DMS114 treated with DMSO at 0.1 percent for 48 hours (cell line): ENCODE measurements at regions not wholly inside any gene's neighbourhood (a gene's known extent, or its start where the extent isn't known, plus 50 kb on each side); places are given as distances from the start of the nearest gene placed in this dataset.
"Not testable (repeated sequence)": the region's sequence is repeated elsewhere in the genome, so short reads cannot be mapped to it uniquely, and the experiment has no call there.

Experiments
- DNase-seq: peaks from one replicate; lab custom pipeline; 2025; ENCODE audit not compliant: unreplicated experiment; lab: John Stamatoyannopoulos, UW

DNA sequence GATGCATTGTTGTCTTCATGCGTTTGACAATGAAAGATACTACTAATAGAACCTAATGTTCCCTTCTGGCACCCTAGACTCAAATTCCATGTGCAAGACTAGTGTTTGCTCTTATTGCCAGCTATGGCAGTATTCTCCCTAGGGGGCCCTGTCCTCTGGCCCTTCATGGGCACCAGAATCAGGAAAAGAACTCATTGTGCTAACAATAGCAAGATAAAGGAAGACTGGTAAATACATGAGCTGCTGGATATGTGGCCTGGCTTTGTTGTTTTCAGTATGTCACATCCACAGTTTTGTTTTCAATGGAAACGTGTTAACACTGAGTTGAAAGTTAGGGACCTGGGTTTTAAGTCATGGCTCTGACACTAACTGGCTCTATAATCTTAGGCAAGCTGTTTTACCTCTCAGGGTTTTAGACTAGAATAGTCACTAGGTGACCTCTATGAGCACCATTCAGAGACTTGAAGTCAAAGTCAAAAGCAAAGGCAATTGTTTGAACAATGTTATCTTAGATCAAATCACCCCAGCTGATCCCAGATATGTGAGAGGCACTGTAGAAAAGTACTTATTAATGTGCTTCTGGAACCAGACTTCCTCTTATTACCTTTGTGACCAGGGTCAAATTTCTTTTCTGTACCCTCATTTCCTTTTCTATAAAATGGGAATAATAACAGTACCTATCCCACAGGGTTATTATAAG, 253.7 kb upstream of the DIAPH2 start:
- DNase-seq = no peak

DNA sequence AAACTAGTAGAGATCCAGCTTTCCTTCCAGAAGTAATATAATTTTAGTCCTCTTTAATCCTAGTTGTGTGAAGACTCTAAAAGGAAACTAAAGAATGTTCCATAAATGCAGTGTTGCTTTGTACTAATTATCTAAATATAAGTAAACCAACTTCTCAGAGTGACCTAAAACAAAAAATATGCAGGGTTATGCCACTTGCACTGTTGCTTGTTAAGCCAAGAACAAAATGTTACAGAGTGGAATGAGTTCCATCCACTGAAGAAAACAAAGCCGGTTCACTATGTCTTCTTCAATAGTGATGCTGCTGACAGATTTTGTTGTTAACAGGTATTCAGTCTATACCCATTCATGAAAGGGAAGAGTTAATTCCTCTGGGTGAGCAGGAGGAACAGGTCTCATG, 252.0 kb upstream of the DIAPH2 start:
- DNase-seq = no peak

DNA sequence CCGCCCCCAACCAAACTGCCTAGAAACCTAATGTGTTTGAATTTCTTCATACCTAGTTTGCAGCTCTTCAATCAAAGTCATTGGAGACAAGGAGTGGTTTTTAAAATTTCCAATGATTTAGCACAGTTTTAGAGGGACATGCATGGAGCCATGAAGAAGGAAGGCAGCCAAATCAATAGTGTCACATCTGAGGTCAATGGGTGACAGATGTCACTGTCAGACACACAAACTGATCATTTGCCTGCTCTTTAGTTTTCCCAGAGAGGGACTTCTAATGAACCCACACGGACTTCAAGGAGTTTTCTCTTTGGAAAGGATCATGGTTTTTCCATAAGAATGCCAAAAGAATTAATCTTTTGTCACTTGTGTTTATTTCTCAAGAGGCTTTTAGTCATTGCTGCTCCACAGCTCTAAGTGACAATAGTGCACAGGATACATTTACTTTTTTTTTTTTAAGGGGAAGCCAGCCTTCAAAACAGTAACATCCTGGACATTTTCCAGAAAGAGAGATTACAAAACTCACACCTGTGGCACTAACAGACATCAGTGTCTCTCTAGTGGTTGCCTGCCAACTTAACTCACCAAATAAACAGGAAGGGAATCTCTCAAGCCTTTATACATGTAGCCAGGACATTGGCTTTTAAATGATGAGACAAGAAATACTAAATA, 251.1 kb upstream of the DIAPH2 start:
- no peak for DNase-seq

DNA sequence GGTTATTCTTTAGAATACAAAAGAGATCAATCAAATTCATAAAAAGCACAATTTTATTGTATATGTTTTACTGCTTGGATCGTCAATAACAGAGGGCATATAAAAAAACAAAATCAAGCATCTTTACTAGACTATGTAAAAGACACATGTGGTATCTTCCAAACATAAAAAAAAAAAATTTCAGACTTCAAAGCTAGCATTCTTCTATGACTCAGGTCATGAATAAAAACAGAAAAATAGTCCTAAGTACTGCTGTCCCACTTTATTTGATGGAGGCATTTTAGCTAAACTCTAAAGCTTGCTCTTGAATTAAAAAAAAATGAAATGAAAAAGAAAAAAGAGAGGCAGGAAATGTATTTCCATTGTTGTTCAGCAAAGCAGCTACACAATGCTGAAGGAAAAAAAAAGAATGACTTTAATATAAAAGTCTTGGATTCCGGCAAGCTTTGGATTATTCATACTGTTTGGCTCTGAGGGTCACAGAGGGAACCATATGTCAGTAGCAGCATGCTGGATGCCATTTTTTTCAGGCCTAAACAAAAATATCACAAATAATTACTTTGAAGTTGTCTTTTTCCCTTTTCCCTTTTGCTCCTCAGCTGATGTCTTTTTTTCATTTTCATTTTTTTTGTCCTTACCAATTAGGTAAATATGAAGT, 249.1 kb upstream of the DIAPH2 start:
- DNase-seq = no peak

DNA sequence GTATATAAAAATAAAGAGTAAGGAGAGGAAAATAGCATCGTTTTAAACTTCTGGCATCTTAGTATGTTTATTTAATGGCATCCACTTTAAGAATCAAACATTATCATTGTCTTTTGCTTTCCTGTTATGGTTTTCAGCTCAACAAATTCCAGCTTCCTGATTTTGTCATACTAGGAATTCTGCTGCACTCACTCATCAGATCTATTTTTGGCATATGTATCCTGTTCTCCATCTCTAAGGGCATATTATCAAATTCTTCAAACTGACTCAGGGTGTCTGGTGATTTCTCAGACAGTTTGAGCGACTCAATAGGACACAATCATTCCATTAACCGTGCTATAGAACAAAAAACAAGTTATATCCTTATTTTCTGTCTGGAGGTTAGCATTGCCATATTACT, 248.5 kb upstream of the DIAPH2 start:
- no peak for DNase-seq

DNA sequence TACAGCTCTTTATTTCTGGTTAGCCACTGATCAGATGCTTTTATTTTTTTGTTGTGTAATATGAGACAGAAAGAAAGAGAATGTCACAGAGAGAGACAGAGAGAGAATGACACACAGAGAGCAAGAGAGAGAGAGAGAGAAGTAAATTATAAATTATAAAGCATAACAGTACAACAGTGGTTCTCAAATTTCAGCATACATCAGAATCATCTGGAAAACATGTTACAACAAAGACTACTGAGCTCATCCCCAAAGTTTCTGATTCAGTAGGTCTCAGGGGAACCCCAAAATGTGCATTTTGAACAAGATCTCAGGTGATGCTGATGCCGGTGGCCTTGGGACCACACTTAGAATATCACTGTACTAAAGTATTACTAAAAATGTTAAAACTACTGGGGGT, 245.8 kb upstream of the DIAPH2 start:
- no peak for DNase-seq

DNA sequence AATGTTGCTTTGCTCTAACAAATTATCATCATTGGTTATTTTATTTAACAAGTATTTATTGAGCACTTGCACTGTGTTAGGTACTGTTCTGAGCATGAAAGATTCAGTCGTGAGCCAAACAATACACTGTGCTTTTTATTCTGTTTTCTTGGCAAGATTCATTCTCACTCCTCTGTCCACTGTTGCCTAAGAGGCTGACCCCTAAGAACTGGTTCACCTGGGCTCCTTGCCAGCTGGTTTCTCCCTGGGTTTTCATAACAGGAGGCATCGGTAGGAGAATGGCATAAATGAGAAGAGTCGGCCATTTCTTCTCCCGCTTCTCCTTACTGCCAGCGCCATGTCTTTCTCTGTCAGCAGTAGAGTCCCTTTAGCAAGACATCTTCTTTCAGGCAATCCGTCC, 243.7 kb upstream of the DIAPH2 start:
- no peak for DNase-seq

DNA sequence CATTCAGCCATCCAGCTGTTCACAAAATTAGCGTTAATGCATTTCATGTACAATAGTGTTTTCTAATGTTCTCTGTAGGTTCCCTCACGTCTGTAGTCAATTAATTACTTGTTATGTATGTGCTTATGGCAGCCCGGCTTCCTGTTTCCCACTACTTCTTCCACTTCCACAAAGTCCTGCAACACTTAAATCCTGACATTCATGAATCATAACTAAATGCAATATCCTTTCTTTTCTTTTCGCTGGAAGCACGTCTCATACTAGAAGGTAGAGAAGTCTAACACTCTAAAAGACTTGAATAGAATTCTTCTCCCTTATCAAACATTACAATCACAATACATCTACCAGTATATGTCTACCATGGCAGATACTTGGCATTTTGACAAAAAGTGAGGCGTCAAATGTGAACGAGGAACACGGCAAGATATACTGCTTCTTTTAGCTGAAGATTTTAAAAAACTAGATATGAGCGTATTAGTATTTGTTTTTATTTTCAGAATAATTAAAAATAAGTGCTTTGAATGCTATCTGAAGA, 239.0 kb upstream of the DIAPH2 start:
- DNase-seq = no peak

DNA sequence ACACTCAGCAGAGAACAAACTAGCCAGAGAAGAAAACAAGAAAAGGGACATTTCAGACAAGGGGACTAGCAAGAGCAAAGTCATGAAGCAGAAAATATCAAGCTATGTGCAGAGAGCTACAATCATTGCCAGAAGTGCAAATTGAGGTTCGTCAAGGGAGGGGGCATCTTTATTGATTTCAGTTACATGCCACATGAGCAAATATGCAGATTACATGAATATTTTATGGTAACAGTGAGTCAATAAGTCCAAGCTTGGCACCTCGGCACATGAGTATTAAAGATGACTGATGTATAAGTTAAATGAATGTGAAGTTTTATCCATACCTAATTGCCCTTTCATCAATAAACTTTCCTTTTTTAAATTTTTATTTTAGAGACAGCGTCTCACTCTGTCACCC, 238.1 kb upstream of the DIAPH2 start:
- no peak for DNase-seq

DNA sequence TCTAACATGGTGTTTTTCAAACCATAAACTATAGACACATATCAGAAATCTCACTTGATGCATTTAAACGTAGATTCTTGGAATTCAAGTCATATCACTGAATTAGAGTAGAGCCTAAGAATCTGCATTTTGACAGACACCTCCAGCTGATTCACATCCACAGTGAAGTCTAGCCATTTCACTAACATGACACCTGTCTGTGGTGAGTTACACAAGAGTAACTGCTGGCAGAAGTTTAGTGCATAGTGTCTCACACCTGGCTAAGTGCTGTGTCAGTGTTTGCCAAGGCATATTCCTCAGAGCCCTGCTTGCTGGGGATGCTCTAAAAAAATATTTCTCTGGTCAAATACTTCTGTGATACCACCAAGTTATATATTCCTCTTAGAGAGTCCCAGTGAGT, 237.5 kb upstream of the DIAPH2 start:
- no peak for DNase-seq

DNA sequence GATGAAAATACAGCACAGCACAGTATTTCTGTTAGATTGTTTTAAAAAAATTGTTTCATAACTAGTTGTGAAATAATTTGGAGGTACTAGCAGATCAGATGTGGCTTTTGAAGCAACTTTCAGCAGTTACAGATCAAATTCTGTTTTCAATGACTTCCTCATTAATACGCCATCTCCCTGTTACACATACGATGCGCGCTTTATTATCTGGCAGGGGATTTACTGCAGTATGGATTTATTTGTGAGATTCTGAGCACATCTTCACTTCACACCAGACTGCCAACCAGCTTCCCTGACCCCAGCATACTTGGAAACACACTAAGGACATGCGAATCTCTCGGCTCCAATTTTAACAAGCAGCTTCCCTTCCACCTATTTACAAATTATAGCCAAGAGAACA, 235.5 kb upstream of the DIAPH2 start:
- no peak for DNase-seq

DNA sequence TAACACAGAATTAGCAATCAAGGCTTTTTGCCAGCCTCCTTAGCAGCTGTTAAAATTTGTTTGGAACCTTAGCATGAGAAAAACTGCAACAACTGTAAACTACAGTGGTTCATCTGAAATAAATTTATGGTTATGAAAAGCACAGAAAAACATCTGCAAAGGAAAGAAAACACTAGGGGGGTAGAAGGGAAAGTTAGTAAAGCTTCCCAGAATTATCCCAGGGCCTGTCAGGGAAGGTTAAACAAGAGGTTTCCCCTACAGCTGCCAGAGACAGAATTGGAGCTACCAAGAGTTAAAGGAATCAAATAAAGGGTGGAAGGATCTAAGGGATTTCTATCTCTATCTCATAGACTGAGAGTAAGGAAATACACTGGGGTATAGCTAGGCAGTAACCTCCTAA, 234.7 kb upstream of the DIAPH2 start:
- DNase-seq = no peak

DNA sequence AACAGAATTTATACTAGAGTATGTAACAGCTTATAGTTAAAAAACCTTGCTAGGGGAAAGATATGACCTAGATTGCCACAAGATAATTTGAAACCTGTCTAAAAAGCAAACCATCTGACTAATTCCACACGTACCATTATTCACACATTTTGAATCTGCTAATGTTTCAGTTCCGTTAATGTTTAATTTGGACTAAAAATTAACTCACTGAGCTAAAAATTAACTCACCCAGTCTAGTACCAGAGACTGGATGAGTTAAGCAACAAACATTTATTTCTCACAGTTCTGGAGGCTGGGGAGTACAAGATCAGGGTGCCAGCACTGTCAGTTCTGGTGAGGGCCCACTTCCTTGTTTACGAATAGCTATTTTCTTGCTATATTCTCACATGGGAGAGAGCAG, 231.5 kb upstream of the DIAPH2 start:
- no peak for DNase-seq

DNA sequence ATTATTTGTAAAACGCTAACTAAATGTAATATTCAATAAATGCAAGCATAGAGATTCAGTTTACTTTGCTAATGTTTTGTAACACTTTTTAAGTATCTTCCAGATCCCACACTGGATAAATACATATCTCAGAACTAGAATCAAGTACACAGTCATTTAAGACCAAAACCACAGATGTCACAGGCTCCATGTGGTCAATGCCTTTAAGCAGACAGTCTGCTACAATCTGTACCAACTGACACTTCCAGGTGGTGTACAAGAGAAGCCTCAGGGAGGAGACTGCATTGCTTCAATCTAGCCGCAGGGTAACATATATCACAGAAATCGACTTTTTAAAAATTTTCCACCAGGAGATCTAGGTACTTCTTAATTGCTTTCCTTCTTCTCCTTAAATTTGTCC, 229.6 kb upstream of the DIAPH2 start:
- DNase-seq = no peak

DNA sequence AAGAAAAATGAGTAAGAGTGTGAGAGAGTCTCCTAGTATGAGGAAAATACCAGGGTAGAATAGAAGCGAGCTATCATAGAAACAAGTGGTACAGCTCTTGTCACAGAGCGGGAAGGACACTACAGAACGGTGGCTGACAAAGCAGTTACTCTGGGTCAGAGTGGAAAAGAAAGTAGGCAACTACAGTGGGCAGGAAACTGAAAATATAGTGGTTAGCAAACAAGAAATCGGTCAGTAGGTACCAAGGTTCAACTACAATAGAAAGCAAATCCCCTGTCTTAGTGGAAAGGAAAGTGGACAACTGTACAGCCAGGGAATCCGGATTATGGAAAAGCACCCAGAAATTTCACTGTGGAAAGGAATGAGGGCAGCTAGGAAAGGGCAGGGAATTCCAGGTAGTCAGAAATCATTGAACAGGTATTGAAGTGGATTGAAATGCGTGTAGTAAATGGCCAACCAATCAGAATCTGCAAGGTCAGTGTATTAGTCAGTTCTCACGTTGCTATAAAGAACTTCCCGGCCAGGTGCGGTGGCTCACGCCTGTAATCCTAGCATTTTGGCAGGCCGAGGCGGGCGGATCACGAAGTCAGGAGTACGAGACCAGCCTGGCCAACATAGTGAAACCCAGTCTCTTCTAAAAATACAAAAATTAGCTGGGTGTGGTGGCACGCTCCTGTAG, 219.6 kb upstream of the DIAPH2 start:
- no peak for DNase-seq

DNA sequence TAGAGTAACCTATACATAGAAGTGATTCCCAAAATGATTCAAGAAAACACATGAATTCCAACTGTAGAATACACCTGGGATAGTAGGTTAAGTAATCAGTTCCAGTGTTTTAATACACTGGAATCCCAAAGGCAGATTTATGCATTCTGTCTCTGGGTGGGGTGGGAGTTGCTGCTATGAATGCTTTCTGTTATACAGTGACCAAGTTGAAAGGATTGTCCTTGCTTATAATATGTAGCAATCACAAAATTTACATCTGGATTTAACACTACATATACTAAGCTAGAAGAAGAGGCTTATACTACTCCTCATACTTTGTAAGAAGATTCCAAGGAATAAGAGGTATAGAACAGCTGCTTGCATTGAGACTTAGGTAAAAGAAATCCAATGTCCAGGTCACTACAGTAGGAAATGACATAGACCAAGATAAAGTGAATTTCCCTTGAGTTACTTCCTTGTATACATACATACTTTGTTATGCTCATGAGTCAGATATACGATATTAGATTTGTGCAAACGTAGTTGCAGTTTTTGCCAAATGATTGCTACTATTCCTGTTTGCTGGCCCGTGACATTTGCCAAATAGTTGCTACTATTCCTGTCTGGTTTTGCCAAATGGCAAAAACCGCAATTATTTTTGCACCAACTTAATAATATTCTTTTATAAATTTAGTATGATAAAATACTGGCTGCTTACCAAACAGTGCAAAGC, 210.5 kb upstream of the DIAPH2 start:
- no peak for DNase-seq

DNA sequence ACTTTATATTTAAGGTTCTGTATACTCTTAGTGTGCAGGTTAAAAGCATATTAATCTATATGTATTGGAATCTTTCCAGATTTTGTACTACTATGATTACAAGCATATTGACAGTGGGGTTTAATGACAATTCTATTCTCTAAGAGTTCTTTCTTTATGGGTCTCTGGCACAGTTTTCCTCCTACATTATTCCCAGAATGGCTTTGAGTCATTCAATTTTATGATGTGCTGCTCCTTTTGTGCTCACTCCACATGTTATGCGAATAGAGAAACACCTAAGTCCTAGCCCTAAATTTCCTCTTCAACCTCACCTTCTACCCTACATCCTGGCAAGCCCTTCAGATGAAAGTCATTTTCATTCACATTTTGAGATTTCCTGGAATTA, 209.9 kb upstream of the DIAPH2 start:
- no peak for DNase-seq

DNA sequence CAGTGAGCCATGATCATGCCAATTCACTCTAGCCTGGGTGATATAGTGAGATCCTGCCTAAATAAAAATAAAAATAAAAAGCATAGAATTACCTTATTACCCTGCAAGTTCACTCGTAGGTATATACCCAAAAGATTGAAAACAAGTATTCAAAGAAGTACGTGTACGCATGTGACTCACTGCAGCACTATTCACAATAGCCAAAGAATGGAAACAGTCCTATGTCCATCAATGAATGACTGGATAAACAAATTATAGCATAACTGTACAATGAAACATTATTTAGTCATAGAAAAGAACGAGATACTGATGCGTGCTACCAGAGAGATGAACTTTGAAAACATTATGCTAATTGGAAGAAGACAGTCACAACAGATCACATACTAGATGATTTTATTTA, 204.6 kb upstream of the DIAPH2 start:
- DNase-seq = no peak

DNA sequence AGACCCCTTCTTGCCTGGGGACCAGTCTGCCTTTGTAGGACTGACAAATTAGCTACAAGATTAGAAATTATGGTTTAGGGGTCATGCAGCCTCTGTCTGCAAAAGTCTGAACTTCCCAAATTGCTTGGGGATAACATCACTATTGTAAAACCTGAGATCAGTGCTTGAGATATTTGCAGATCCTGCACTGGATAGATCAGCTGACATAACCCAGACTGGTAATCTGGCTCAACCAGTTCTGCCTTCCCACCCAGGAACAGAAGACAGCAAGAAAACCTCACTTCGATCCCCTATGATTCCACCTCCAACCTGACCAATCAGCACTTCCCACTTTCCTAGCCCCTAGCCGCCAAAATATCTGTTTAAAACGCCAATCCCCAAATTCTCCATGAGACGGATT, 202.8 kb upstream of the DIAPH2 start:
- DNase-seq = no peak

DNA sequence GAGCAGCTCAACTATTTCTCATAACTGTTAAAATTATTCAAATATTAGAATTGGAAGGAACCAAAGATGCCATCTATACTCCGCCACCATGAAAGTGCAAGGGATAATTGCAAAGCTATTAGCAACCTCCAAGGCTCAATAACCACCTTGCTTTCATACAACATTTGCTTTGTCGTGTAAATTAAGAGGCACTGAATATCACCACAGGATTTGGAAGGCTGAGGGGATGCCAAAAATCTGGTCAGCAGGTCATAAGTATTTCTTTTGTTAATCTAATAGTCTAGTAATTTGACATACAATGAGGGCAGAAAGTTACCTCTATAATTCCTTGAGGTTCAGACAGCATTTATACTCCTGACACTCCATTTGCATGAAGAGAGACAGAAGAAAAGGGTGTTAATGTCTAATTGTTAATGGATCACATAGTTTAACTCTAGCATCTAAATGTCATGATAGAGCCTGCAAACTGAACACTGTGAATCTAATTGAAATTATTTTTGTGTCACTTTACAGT, 200.9 kb upstream of the DIAPH2 start:
- no peak for DNase-seq

DNA sequence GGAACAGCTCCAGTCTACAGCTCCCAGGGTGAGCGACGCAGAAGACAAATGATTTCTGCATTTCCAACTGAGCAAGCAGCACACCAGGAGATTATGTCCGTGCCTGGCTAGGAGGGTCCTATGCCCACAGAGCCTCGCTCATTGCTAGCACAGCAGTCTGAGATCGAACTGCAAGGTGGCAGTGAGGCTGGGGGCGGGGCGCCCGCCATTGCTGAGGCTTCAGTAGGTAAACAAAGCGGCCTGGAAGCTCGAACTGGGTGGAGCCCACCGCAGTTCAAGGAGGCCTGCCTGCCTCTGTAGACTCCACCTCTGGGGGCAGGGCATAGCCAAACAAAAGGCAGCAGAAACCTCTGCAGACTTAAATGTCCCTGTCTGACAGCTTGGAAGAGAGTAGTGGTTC, 198.0 kb upstream of the DIAPH2 start:
- DNase-seq = not testable (repeated sequence)
